ENCODE measurements at regions not wholly inside any gene's neighbourhood (a gene's known extent, or its start where the extent isn't known, plus 50 kb on each side); places are given as distances from the start of the nearest gene placed in this dataset.

- TF ChIP-seq POU6F1 (CRISPR knock-in tag; IDR thresholded peaks at IDR 0.05; ENCODE audit: borderline replicate concordance, low read depth) (no peak), SNAI2 (CRISPR knock-in tag; IDR thresholded peaks at IDR 0.05) (no peak), ESRRG (CRISPR knock-in tag; IDR thresholded peaks at IDR 0.05) (no peak), PPARA (CRISPR knock-in tag; IDR thresholded peaks at IDR 0.05; ENCODE audit: borderline replicate concordance) (no peak)
Measured at GRCh38 chr13:70729369-70729768, 621.1 kb upstream of the KLHL1 start (continued).

- ATAC-seq, result peak; percentile 67; the same call in 2 of the 3 replicates
Measured at GRCh38 chr13:70723732-70724131, 615.5 kb upstream of the KLHL1 start.

GRCh38 chr13:70720386-70720785, 612.1 kb upstream of the KLHL1 start:
- ATAC-seq, result no peak
- TF ChIP-seq BACH2 (CRISPR knock-in tag; IDR thresholded peaks at IDR 0.05; ENCODE audit: borderline replicate concordance), result no peak
- no peak for TF ChIP-seq PPARA (CRISPR knock-in tag; IDR thresholded peaks at IDR 0.05; ENCODE audit: borderline replicate concordance)
- no peak for TF ChIP-seq TOX (CRISPR knock-in tag; IDR thresholded peaks at IDR 0.05; ENCODE audit: borderline replicate concordance)
- no peak for TF ChIP-seq CREB5 (CRISPR knock-in tag; IDR thresholded peaks at IDR 0.05; ENCODE audit: low read depth)
- no peak for TF ChIP-seq ZNF565 (CRISPR knock-in tag; conservative IDR thresholded peaks at IDR 0.05; ENCODE audit: low read depth)

More at GRCh38 chr13:70723732-70724131, 615.5 kb upstream of the KLHL1 start:
- no peak for TF ChIP-seq ARNTL (CRISPR knock-in tag; IDR thresholded peaks at IDR 0.05; ENCODE audit: borderline replicate concordance, low read depth)
- no peak for TF ChIP-seq TOX (CRISPR knock-in tag; IDR thresholded peaks at IDR 0.05; ENCODE audit: borderline replicate concordance)
- TF ChIP-seq SNAI2 (CRISPR knock-in tag; IDR thresholded peaks at IDR 0.05), result no peak
- no peak for TF ChIP-seq ZNF565 (CRISPR knock-in tag; conservative IDR thresholded peaks at IDR 0.05; ENCODE audit: low read depth)
- TF ChIP-seq PATZ1 (CRISPR knock-in tag; IDR thresholded peaks at IDR 0.05; ENCODE audit: borderline replicate concordance), result no peak
- no peak for TF ChIP-seq PPARA (CRISPR knock-in tag; IDR thresholded peaks at IDR 0.05; ENCODE audit: borderline replicate concordance)
- TF ChIP-seq CSRNP3 (CRISPR knock-in tag; IDR thresholded peaks at IDR 0.05), result no peak
- no peak for TF ChIP-seq GLIS3 (CRISPR knock-in tag; IDR thresholded peaks at IDR 0.05)
- no peak for TF ChIP-seq CSDC2 (CRISPR knock-in tag; IDR thresholded peaks at IDR 0.05)

GRCh38 chr13:70714993-70715392, 606.7 kb upstream of the KLHL1 start:
- no peak for ATAC-seq
- TF ChIP-seq ZNF8 (CRISPR knock-in tag; IDR thresholded peaks at IDR 0.05), result no peak
- TF ChIP-seq ZFP30 (CRISPR knock-in tag; IDR thresholded peaks at IDR 0.05), result no peak
- TF ChIP-seq TSHZ2 (CRISPR knock-in tag; IDR thresholded peaks at IDR 0.05), result no peak
- TF ChIP-seq RARB (CRISPR knock-in tag; IDR thresholded peaks at IDR 0.05), result no peak
- no peak for TF ChIP-seq ZFP3 (CRISPR knock-in tag; IDR thresholded peaks at IDR 0.05)
- no peak for TF ChIP-seq CSDC2 (CRISPR knock-in tag; IDR thresholded peaks at IDR 0.05)
- no peak for TF ChIP-seq CSRNP3 (CRISPR knock-in tag; IDR thresholded peaks at IDR 0.05)
- no peak for TF ChIP-seq ESRRG (CRISPR knock-in tag; IDR thresholded peaks at IDR 0.05)
- TF ChIP-seq ISL1 (CRISPR knock-in tag; IDR thresholded peaks at IDR 0.05), result no peak
- TF ChIP-seq TOX (CRISPR knock-in tag; IDR thresholded peaks at IDR 0.05; ENCODE audit: borderline replicate concordance), result no peak
- no peak for TF ChIP-seq OSR1 (CRISPR knock-in tag; IDR thresholded peaks at IDR 0.05)
- no peak for TF ChIP-seq CREB5 (CRISPR knock-in tag; IDR thresholded peaks at IDR 0.05; ENCODE audit: low read depth)
- no peak for TF ChIP-seq ZNF70 (CRISPR knock-in tag; IDR thresholded peaks at IDR 0.05)
- no peak for TF ChIP-seq ARNTL (CRISPR knock-in tag; IDR thresholded peaks at IDR 0.05; ENCODE audit: borderline replicate concordance, low read depth)
- no peak for TF ChIP-seq SNAI2 (CRISPR knock-in tag; IDR thresholded peaks at IDR 0.05)

Measured in SK-N-SH treated with all-trans-retinoic acid at 6 μM for 48 hours (cell line).